Uterus (tissue), 2 donors: ENCODE measurements at regions not wholly inside any gene's neighbourhood (a gene's known extent, or its start where the extent isn't known, plus 50 kb on each side); places are given as distances from the start of the nearest gene placed in this dataset.

Experiments
- CTCF ChIP-seq, 4 experiments: fragments of 200-600 bp in 2 of 4; fragments of 450-650 bp in 2 of 4; sonication (generic) in 2 of 4; IDR thresholded peaks; one replicate each; pipeline ENCODE4 v1.5.1; 2016 to 2019; ENCODE audit warnings: antibody characterized with exemption in 4 of 4, mild to moderate bottlenecking in 2 of 4, moderate library complexity in 1 of 4
- POLR2A ChIP-seq, 2 donors: fragments of 450-650 bp; IDR thresholded peaks; one replicate each; pipeline ENCODE4 v1.6.1; 2016; ENCODE audit warnings: antibody characterized with exemption in 2 of 2, mild to moderate bottlenecking in 1 of 2, moderate library complexity in 1 of 2

DNA sequence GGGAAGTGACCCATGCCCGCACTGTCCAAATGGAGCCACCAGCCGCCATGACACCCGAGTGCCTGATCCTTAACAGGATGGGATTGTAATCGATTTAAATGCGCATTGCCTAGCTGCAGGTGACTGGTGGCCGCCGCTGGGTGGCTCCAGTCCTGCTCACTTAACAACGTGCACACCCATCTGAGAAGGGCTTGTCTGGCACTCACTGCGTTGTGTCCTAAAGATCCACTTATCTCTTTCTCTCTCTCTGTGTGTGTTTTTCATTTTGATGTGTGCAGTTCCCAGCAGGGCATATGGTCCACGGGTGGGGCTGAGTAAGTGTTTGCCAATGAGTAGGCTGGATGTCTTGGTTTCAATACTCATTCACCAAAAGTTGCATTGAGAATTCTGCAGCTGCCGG lies 80.6 kb downstream of the IRF8 start:
- TF ChIP-seq POLR2A (IDR thresholded peaks at IDR 0.05) (no peak), CTCF (IDR thresholded peaks at IDR 0.05) (no peak)
